ENCODE measurements at regions not wholly inside any gene's neighbourhood (a gene's known extent, or its start where the extent isn't known, plus 50 kb on each side); places are given as distances from the start of the nearest gene placed in this dataset.

- TF ChIP-seq ISL1 (CRISPR knock-in tag; IDR thresholded peaks at IDR 0.05) = no peak
- TF ChIP-seq, protein P1, sequence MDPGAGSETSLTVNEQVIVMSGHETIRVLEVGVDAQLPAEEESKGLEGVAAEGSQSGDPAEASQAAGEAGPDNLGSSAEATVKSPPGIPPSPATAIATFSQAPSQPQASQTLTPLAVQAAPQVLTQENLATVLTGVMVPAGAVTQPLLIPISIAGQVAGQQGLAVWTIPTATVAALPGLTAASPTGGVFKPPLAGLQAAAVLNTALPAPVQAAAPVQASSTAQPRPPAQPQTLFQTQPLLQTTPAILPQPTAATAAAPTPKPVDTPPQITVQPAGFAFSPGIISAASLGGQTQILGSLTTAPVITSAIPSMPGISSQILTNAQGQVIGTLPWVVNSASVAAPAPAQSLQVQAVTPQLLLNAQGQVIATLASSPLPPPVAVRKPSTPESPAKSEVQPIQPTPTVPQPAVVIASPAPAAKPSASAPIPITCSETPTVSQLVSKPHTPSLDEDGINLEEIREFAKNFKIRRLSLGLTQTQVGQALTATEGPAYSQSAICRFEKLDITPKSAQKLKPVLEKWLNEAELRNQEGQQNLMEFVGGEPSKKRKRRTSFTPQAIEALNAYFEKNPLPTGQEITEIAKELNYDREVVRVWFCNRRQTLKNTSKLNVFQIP (CRISPR knock-in tag; IDR thresholded peaks at IDR 0.05; ENCODE audit: borderline replicate concordance, low read depth) = no peak
- TF ChIP-seq, protein P2, sequence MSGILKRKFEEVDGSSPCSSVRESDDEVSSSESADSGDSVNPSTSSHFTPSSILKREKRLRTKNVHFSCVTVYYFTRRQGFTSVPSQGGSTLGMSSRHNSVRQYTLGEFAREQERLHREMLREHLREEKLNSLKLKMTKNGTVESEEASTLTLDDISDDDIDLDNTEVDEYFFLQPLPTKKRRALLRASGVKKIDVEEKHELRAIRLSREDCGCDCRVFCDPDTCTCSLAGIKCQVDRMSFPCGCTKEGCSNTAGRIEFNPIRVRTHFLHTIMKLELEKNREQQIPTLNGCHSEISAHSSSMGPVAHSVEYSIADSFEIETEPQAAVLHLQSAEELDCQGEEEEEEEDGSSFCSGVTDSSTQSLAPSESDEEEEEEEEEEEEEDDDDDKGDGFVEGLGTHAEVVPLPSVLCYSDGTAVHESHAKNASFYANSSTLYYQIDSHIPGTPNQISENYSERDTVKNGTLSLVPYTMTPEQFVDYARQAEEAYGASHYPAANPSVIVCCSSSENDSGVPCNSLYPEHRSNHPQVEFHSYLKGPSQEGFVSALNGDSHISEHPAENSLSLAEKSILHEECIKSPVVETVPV (CRISPR knock-in tag; IDR thresholded peaks at IDR 0.05) = no peak
- TF ChIP-seq ZNF8 (CRISPR knock-in tag; IDR thresholded peaks at IDR 0.05) = no peak
- no peak for TF ChIP-seq CSDC2 (CRISPR knock-in tag; IDR thresholded peaks at IDR 0.05)
- TF ChIP-seq GLIS3 (CRISPR knock-in tag; IDR thresholded peaks at IDR 0.05) = no peak
- TF ChIP-seq TCF4 (CRISPR knock-in tag; IDR thresholded peaks at IDR 0.05; ENCODE audit: borderline replicate concordance) = no peak
- no peak for TF ChIP-seq ESRRG (CRISPR knock-in tag; IDR thresholded peaks at IDR 0.05)
- TF ChIP-seq, protein P3, sequence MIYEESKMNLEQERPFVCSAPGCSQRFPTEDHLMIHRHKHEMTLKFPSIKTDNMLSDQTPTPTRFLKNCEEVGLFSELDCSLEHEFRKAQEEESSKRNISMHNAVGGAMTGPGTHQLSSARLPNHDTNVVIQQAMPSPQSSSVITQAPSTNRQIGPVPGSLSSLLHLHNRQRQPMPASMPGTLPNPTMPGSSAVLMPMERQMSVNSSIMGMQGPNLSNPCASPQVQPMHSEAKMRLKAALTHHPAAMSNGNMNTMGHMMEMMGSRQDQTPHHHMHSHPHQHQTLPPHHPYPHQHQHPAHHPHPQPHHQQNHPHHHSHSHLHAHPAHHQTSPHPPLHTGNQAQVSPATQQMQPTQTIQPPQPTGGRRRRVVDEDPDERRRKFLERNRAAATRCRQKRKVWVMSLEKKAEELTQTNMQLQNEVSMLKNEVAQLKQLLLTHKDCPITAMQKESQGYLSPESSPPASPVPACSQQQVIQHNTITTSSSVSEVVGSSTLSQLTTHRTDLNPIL (CRISPR knock-in tag; IDR thresholded peaks at IDR 0.05; ENCODE audit: low read depth) = no peak
- TF ChIP-seq PATZ1 (CRISPR knock-in tag; IDR thresholded peaks at IDR 0.05; ENCODE audit: borderline replicate concordance) = no peak
- TF ChIP-seq ZNF565 (CRISPR knock-in tag; conservative IDR thresholded peaks at IDR 0.05; ENCODE audit: low read depth) = no peak
- no peak for TF ChIP-seq OSR1 (CRISPR knock-in tag; IDR thresholded peaks at IDR 0.05)
- ATAC-seq = 0 out of 3 replicates have a peak, but pooled peaks have one; percentile 44
These were observed 67.2 kb upstream of the BRWD3 start for GRCh38 chrX:80876877-80877276.

Measured in SK-N-SH treated with all-trans-retinoic acid at 6 μM for 48 hours (cell line).